ENCODE measurements at regions not wholly inside any gene's neighbourhood (a gene's known extent, or its start where the extent isn't known, plus 50 kb on each side); places are given as distances from the start of the nearest gene placed in this dataset.

- CTCF ChIA-PET (ENCODE audit: low intra/inter-chr PET ratio), result no interaction called here
- intact Hi-C loops (cut with micrococcal nuclease) (no loop called here), in situ Hi-C loops (cut with MboI) (no loop called here)
- H2AFZ ChIP-seq (ENCODE audit: low read depth, low read length), result no peak overlapping the region
- H3K27me3 ChIP-seq (ENCODE audit: control insufficient read depth in 2 of 2, insufficient read depth in 2 of 2, low read length in 2 of 2), result peaks cover 2 to 14% of the 10 kb centered on the region in 2 experiments; a peak in 3 of 5 replicates
- no peaks in the 10 kb centered on the region for H3K9me1 ChIP-seq (ENCODE audit: control insufficient read depth, insufficient read depth, low read length)
- no peak overlapping the region for H3K9ac ChIP-seq (ENCODE audit: insufficient read depth in 1 of 2, low read depth in 2 of 2, low read length in 2 of 2)
- H3K4me1 ChIP-seq (replicated peaks in 1 of 2; ENCODE audit: control insufficient read depth in 2 of 2, insufficient read depth in 2 of 2, low read length in 2 of 2), result no peaks in the 10 kb centered on the region
- no TSS peak for BruUV-seq (replicated peaks)
- H3K79me2 ChIP-seq (ENCODE audit: control insufficient read depth, insufficient read depth, low read length), result no peaks in the 10 kb centered on the region
- no peak overlapping the region for H3K27ac ChIP-seq (ENCODE audit: extremely low read depth, low read depth, low read length)
- H3K4me3 ChIP-seq, result no peak overlapping the region
- WGBS (ENCODE audit: insufficient coverage, low coverage, missing lambda C conversion rate), result 0% methylated on average over 6 of the region's 6 CpGs
- POLR2A ChIA-PET, result interaction anchor here (0.6 kb wide), 1 partner anchor 725 kb away, joined by 3 read pairs; no protein-coding TSS in a partner anchor
- TF ChIP-seq CHAMP1 (IDR thresholded peaks at IDR 0.05) (no peak), DEAF1 (CRISPR knock-in tag; IDR thresholded peaks at IDR 0.05) (no peak), USF1 (CRISPR knock-in tag; IDR thresholded peaks at IDR 0.05) (no peak)
- ATAC-seq (no peak), FAIRE-seq (no peak), DNase-seq (ENCODE audit: extremely low read depth in 1 of 4, low spot score in 3 of 4) (no peak)
- H4K20me1 ChIP-seq (replicated peaks; ENCODE audit: control insufficient read depth, insufficient read depth, low read length), result no peaks in the 10 kb centered on the region
- H3K36me3 ChIP-seq (ENCODE audit: control insufficient read depth, insufficient read depth, low read length), result no peaks in the 10 kb centered on the region
- H3K4me2 ChIP-seq (ENCODE audit: insufficient read depth, low read length), result no peak overlapping the region
- no peaks in the 10 kb centered on the region for H3K9me3 ChIP-seq (replicated peaks; ENCODE audit: control insufficient read depth, insufficient read depth, low read depth, low read length)
Measured at GRCh38 chr10:4170633-4171314, 385.8 kb upstream of the KLF6 start.

Measured in K562 (cell line).